ENCODE measurements at regions not wholly inside any gene's neighbourhood (a gene's known extent, or its start where the extent isn't known, plus 50 kb on each side); places are given as distances from the start of the nearest gene placed in this dataset.
"Not testable (repeated sequence)": the region's sequence is repeated elsewhere in the genome, so short reads cannot be mapped to it uniquely, and the experiment has no call there.

DNA sequence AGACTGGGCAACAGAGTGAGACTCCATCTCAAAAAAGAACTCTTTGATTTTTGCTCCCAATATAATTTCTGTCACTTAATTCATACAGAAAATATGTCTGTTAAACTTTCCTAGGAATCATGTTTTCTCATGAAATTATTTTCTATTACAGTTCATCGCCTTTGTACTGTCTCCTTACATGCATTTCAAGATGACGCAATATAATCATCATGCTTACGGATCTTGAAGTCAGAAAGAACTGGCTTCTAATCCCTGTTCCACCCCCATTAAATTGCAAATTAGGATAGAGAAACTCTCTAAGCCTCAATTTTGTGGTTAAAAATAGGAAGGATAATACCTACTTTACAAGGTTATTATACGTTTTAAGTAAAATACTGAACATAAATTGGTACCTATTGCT lies 467.6 kb upstream of the SMIM21 start:
- DNase-seq = no peak

DNA sequence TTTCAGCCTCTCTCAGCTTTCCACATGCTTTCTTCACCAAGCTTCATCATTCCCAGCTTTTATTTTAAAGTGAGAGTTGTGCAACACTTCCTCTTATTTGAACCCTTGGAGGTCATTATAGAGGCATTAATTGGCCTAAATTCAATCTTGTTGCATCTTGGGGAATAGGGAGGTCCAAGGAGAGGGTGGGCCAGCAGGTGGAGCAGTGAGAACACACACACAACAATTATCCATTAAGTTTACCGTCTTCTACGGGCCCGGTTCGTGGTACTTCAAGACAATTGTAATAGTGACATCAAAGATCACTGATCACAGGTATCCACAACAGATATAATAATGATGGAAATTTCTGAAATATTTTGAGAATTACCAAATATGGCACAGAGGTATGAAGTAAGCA lies 457.2 kb upstream of the SMIM21 start:
- DNase-seq = no peak

DNA sequence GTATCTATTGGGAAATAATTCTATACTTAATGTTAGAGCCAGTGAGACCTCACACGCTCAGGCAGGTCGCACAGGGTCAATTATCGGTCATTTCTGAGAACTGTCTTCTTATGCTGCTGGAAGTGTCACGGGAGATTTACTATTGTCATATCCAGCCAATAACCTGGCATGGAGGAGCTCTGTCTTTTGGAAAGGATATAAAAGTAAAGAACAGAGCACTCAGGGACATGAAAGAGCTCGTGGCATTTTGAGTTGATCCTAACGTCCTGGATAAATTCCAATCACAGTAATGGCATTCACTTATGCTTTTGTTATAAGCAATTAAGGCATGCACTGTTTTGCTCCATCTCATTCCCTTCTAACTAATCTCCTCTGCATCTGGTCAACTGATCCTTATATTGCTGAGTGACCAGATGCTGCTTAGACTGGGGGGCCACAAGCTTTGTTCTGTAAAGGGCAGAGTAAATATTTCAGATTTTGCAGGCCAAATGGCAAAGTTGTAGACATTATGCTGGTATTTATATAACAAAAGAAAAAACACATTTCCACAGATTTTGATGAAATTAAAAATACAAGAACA lies 453.5 kb upstream of the SMIM21 start:
- no peak for DNase-seq

DNA sequence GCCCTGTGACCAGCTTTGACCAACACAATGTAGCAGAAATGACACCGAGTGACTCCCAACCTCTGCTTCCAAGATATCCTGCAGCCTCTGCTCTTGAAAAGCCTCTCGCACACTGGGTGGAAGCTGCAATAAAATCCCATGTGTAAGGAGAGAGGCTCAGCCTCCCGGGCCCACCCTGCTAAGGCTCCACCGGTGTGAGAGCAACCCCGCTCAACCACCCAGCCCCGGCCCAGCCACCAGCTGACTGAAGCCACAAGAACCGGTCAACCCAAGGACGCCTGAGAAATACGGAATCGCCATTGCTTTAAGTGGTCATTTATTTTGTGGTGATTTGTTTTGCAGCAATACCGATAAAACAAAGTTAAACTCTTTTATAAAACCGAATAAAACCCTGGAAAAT lies 452.8 kb upstream of the SMIM21 start:
- DNase-seq = no peak

DNA sequence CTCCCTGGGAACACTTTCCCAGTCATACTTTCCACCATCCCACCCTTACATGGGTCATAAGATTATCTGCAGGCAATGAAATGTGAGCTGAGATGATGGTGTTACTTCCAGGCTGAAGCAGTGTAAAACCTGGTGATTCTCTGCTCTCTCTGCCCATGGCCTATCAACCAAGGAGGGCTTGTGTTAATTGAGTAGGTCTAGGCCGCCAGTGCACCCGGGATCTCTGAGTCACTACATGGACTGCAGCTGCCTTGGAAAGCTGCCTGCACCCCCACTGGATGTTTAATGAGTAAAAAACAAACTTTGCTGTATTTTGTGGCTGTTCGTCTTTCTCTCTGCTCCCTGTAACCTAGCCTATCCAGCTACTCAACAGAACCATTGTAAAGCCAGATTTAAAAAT lies 451.7 kb upstream of the SMIM21 start:
- no peak for DNase-seq

- DNase-seq = no peak
Measured at GRCh38 chr18:75875559-75875958, 448.1 kb upstream of the SMIM21 start.

GRCh38 chr18:75874401-75875089 lies 447.0 kb upstream of the SMIM21 start:
- no peak for DNase-seq

DNA sequence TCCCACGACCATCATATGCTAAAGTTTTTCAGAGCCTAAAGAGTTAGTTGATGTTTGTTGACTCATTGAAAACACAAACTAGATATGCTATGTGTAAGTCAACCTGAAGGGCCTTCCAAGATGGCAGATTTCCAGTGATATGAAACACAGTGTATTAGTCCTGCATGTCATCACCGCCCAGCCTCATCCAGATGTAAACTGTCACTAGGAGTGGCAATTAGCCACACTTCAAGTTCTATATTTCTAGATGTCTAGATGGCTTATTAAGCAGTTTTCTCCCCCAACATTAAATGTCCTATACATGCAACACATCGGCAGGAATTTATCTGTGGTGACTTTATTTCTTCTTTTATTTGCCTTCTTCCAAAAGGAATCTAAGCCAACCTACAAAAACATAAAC lies 444.1 kb upstream of the SMIM21 start:
- DNase-seq = no peak

GRCh38 chr18:75869162-75869561 lies 441.7 kb upstream of the SMIM21 start:
- DNase-seq = no peak

- DNase-seq = no peak
Measured at GRCh38 chr18:75868031-75868430, 440.5 kb upstream of the SMIM21 start.

- no peak for DNase-seq
Measured at GRCh38 chr18:75865639-75866038, 438.1 kb upstream of the SMIM21 start.

DNA sequence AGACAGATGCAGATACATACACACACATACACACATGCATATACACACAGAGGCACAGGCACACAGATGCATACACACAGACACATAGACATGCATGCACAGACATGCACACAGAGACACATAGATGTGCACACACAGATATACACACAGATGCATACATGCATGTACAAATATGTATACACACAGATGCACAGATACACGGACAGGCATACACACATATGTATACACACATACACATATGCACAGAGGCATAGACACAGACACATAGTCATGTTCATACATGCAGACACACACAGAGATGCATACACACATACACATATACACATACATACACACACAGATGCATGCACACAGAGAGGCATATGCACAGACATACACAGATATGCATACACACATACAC lies 437.3 kb upstream of the SMIM21 start:
- no peak for DNase-seq

DNA sequence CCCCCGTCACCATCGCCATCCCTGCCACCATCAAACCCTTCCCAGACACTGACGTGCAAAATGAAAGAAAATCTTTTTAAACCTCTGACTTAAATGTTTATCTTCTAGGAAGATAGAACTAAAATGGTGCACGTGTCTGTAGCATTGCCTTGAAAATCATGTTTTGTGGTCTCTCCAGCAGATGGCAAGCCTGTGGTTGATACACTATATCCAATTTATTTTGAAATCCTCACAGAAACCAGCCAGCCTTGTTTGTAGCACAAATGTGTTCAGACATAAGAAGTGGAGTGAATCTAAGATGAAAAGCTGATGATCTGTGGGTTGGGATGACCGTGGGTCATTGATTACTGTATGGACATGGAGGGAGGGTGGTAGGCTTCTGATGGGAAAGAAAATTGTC lies 436.2 kb upstream of the SMIM21 start:
- no peak for DNase-seq

- DNase-seq = no peak
Measured at GRCh38 chr18:75862458-75862857, 435.0 kb upstream of the SMIM21 start.

GRCh38 chr18:75860166-75860565 lies 432.7 kb upstream of the SMIM21 start:
- DNase-seq = no peak

DNA sequence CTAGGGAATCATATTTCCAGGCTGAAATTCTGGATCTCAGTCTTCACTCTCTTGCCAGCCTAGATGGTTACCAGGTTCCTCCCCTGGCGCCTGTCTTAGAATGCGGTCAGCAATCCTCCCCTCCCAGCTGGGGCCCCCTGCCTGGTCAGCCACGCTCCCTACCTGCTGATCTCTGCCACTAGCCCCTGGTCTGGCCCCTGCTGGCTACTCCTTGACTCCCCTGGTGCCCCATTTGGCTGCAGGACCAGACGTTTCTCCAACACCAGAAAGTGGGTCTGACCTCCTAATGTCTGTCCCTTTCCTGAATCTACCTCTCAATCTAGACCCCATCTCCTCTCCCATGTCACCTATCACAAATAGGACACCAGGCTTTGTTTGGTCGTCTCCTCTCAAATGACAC lies 432.0 kb upstream of the SMIM21 start:
- DNase-seq = no peak

GRCh38 chr18:75858754-75859153 lies 431.3 kb upstream of the SMIM21 start:
- DNase-seq = no peak

GRCh38 chr18:75857558-75857957 lies 430.1 kb upstream of the SMIM21 start:
- no peak for DNase-seq

DNA sequence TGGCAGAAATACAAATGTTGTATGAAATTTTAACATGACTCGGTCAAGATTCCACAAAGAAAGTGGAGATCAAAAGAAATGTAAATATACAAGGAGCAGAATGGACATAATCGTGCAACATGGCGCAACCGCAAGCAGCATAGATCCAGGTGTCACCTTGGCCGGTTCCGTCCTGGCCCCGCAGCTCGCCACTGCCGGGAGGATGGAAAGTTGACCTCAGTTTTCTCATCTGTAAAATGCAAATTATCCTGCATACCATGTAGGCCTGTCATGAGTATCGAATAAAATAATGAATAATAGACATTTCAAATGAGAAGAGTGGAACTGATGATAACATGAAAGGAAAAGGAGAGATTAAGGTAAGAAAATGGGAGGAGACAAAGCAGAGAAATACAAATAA lies 427.3 kb upstream of the SMIM21 start:
- no peak for DNase-seq

DNA sequence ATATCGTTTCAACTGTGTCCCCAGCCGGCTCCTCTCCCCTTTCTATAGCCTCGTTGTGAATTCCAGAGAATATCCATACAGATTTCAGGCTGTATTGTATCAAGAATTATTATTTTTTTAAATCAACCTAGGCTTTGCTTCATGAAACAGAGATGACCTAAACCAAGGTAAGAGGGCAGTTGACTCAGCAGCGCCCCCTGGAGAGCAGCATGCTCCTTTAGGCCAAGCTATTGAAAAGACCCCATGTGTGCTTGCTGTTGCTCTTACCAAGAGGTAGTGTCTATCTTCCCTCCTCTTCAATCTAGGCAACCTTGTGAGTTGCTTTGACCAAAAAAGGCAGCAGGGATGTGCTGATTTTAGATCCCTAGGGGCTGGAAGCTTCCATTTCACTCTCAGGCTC lies 426.7 kb upstream of the SMIM21 start:
- DNase-seq = no peak

GRCh38 chr18:75846321-75846720 lies 418.8 kb upstream of the SMIM21 start:
- DNase-seq = no peak

DNA sequence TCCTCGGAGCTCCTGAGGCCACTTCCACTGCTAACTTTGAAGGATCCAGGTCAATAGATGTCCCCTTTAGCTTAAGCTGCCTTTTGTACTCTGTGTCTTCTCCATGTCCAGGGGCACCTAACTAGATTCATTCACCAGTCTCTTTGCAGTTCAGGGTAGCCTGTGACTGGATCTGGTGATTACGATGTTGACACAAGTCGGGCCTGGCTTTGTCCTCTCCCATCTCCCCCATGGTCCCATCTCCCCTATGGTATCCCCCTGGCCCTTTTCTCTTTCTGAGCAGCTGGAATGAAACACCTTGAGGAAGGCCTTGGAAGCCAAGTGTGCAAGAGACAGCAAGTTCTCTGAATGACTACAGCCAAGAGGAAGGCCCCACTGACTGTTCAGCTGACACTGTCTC lies 417.9 kb upstream of the SMIM21 start:
- DNase-seq = no peak

DNA sequence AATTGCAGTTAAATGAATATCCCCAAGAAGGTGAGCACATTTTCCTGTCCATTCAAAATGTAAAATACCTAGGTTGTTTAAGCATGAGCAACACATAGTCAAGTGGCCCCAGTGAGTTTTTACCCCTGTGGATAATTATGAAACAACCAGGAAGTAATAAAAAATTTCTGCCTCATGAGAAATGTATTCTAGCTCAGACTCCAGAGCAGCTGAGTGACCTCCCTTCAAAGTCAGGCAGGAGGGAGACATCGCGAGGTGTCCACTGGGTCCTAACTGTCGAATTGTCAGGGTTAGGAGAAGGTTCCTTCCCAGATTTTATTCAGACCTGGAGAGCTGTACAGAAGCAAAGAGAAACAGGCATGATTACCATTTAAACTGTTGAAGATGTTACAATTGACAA lies 416.6 kb upstream of the SMIM21 start:
- DNase-seq = no peak

DNA sequence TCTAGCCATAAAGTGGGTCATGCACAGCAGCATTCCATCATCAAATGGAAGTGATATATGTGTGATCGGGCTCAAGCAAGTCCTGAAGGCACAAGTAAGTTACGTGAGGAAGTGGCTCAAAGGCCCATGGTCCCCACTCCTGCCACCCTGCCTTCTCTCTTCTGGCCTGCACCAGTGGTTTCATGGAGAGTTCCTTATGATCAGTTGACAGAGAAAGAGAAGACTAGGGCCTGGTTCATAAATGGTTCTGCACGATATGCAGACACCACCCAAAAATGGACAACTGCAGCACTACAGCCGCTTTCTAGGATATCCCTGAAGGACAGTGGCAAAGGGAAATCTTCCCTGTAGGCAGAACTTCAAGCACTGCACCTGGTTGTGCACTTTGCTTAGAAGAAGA lies 412.6 kb upstream of the SMIM21 start:
- DNase-seq = no peak

DNA sequence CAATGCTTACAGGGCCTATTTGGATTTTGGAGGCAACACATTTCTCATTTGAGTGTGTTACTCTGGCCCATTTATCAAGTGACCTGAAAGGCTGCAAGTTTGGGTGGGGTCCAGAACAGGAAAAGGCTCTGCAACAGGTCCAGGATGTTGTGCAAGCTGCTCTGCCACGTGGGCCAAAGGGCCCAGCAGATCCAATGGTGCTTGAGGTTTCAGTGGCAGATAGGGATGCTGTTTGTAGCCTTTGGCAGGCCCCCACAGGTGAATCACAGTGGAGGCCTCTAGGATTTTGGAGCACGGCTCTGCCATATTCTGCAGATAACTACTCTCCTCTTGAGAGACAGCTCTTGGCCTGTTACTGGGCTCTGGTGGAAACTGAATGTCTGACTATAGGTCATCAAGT lies 412.2 kb upstream of the SMIM21 start:
- DNase-seq = not testable (repeated sequence)
